Urinary bladder (tissue), 3 donors: ENCODE measurements at regions not wholly inside any gene's neighbourhood (a gene's known extent, or its start where the extent isn't known, plus 50 kb on each side); places are given as distances from the start of the nearest gene placed in this dataset.
"Not testable (repeated sequence)": the region's sequence is repeated elsewhere in the genome, so short reads cannot be mapped to it uniquely, and the experiment has no call there.

ENCODE experiments used
- DNase-seq: peaks from one replicate; pipeline ENCODE4 v3.0.0-alpha.2; 2015; ENCODE audit errors: extremely low spot score
- H3K27ac ChIP-seq: one replicate; pipeline ENCODE4 v1.5.1; 2013; ENCODE audit warnings: low read depth, mild to moderate bottlenecking, moderate library complexity
- H3K36me3 ChIP-seq: one replicate; pipeline ENCODE4 v1.6.1; 2013; ENCODE audit warnings: mild to moderate bottlenecking, moderate library complexity; ENCODE audit not compliant: insufficient read depth
- H3K4me1 ChIP-seq: one replicate; pipeline ENCODE4 v1.6.1; 2013; ENCODE audit warnings: mild to moderate bottlenecking, moderate library complexity; ENCODE audit not compliant: insufficient read depth
- H3K4me3 ChIP-seq: one replicate; pipeline ENCODE4 v1.5.1; 2013; ENCODE audit warnings: low read depth, low read length
- WGBS: extraction: QIAGEN DNeasy Blood & Tissue Kit; methylation state at CpG from one replicate; pipeline ENCODE4 v1.1.7; 2013; 5-methylcytosine and 5-hydroxymethylcytosine counted together
- donor health status: healthy with polysubstance abuse.
- donor health status: healthy.

DNA sequence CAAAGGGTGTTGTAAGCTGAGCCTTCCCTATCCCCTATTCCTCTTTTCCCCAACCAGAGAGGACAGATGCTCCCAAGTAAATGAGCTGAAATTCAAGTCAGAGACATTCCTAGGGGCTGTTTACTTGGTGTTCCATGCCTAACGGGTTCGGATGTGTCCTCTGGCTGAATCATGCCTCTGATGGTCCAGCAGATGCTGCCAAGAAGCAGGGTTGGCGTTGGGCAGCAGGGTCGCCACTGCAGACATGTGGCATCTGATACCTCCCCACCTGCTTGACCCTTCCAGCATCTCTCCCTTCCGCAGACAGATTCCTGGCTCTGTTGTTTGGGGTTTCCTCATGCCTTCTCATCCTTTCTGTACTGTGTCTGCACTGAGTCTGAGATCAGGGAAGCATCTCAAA is 108.3 kb downstream of the HNRNPLL start:
- no peak for DNase-seq
- no peak overlapping the region for H3K27ac ChIP-seq
- 36% methylated on average over 5 of the region's 5 CpGs for WGBS
- no peaks in the 10 kb centered on the region for H3K36me3 ChIP-seq
- no peaks in the 10 kb centered on the region for H3K4me1 ChIP-seq
- no peak overlapping the region for H3K4me3 ChIP-seq

DNA sequence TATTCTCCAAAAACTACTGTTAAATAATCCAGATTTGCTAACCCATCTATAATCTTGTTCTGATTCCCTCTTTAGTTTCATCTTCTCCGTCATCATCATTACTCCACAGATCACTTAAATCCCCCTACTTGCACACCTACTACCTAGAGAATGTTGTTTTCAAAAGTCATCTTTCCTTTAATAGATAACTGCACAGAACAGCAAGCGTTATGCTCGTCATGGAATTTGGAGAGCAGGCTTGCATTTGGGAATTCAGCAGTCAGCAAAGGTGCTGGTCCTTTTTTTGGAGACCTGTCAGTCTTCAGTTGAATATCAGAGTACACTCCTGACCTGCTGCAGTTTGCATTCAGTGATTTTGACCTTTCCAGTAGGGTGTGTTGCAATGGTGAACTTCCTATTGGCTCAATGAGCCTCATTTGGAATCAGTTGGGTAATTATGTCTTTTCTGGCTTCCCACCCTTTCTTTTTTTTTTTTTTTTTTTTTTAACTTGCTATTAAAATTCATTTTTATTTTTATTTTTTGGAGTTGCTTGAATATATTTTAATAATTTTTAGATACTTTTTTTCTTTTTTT is 110.6 kb downstream of the HNRNPLL start:
- no peak for DNase-seq
- Histone ChIP-seq H3K36me3 (no peaks in the 10 kb centered on the region), H3K4me1 (no peaks in the 10 kb centered on the region), H3K4me3 (no peak overlapping the region), H3K27ac (no peak overlapping the region)
- 98% methylated on average over 3 of the region's 3 CpGs for WGBS

DNA sequence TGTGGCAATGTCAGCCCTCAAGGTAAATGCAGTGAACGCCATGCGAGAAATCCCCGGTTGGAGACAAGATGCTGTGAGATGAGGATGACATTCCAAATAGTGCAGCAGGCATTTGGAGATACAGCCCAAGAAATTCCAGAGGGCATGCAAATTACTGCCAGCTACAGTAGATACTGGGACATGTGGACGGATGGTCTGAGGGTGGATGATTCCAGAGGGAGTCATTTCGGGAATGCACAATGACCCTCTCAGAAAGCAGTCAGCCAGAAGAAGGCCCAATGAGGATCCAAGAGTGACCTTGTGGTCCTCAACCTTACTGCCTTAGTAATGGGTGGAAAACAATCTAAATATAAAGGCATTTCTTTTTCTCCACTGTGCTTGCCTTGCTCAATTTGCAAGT is 111.3 kb downstream of the HNRNPLL start:
- DNase-seq, result no peak
- Histone ChIP-seq H3K4me1 (no peaks in the 10 kb centered on the region), H3K27ac (no peak overlapping the region), H3K4me3 (no peak overlapping the region), H3K36me3 (no peaks in the 10 kb centered on the region)
- WGBS, result 93% methylated on average over 5 of the region's 5 CpGs

DNA sequence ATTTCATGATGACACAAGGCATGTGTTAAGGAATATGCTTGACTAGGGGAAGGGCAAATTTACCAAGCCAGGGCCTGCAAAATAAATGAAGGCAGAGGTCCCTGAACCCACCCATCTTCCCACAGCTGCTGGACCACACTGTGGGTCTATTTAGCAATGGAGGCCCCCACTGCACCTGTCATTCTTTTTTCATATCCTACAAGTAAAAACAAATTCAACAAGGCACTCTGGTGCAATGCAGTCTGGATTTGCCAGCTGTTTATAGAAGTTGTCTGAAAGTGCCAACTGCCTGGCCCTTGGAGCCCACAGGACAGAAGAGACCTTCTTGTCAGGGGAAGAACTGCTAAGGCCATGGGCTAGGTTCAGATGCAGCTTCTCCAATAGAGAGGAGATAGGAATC is 112.8 kb upstream of the ATL2 start:
- Histone ChIP-seq H3K27ac (no peak overlapping the region), H3K4me1 (no peaks in the 10 kb centered on the region), H3K4me3 (no peak overlapping the region), H3K36me3 (no peaks in the 10 kb centered on the region)
- DNase-seq, result no peak

DNA sequence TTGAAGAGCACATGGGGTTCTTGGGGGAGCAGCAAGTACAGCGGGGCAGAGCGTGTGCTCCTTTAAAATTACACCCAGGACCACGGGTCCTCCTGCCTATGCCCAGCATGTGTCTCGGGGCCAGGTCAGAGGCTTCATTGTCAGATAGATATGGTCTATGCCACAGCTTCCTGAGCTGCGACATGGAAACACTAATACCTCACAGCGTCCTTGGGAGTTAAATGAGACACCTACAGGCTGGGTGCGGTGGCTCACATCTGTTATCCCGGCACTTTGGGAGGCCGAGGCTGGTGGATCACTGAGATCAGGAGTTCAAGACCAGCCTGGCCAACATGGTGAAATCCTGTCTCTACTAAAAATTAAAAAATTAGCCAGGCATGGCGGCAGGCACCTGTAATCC is 110.8 kb upstream of the ATL2 start:
- Histone ChIP-seq H3K4me3 (no peak overlapping the region), H3K4me1 (no peaks in the 10 kb centered on the region), H3K36me3 (no peaks in the 10 kb centered on the region), H3K27ac (no peak overlapping the region)
- DNase-seq, result no peak
- WGBS, result 89% methylated on average over 10 of the region's 10 CpGs

DNA sequence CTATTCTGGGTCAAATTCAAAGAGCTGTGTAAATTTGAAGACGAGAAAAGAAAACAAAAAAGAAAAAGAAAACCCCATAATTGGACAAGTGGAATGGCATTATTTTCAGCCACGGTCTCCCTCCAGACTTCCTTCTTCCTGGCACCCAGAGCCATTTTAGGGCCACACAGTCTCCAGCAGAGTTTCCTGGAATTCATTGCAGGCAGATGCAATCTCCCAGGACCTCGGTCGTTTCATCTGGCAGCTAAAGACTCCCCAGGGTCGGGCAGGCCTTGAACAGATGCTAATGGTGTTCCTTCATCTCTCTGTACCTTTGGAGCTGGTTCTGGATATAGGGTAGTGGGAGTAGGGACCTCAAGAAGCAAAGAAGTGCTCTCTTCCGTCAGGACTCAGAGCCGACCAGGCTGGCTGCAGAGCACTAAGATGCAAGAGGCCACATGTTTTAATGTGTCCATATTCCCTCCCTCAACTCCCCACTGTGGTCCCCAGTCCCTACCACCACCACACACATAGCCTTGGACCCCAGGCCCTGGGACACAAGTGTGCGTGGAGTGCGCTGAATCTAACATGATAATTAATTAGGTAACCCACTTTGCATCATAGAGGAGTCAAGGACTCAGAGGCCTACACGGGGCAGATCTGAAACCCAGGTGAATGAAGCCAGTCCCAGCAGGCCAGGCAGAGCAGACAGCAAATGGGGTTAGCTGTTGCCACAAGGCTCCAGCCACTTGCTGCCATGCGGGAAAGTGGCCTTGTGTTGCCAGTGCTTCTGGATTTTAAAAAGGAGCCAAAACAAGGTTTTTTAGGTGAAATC is 109.3 kb upstream of the ATL2 start:
- no peaks in the 10 kb centered on the region for H3K4me1 ChIP-seq
- 70% methylated on average over 11 of the region's 11 CpGs for WGBS
- H3K4me3 ChIP-seq, result no peak overlapping the region
- H3K36me3 ChIP-seq, result no peaks in the 10 kb centered on the region
- H3K27ac ChIP-seq, result no peak overlapping the region
- DNase-seq, result no peak

DNA sequence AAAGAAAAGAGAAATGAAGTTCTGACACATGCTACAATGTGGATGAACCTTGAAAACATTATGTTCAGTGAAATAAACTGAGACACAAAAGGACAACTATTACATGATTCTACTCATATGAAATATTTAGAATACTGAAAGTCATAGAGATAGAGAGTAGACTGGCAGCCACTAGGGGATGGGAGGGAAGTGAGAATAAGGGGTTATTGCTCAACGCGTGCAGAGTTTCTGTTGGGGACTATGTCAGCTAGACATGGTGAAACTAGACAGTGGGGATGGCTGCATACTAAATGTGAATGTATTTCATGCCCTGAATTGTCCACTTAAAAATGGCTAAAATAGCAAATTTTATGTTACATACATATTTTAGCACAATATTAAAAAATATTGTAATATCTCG is 108.7 kb upstream of the ATL2 start:
- no peak overlapping the region for H3K27ac ChIP-seq
- no peaks in the 10 kb centered on the region for H3K36me3 ChIP-seq
- no peaks in the 10 kb centered on the region for H3K4me1 ChIP-seq
- H3K4me3 ChIP-seq, result no peak overlapping the region
- WGBS, result 90% methylated on average over 3 of the region's 3 CpGs
- DNase-seq, result no peak

DNA sequence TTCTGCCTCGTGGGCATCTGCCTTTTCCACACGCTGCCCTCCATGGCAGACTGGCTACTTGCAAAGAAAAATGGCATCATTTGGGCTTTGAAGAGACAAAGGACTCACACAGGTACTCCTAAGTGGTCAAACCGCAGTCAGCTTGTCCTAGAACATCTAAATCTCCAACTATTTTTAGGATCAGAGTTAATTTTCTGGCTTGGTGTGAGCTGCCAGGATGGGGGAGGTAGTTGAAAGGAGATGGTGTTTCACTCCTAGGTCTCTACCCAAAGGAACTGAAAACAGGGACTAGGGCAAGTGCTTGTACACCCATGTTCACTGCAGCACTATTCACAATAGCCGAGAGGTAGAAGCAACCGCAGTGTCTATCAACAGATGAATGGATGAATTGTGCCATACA is 107.9 kb upstream of the ATL2 start:
- no peak overlapping the region for H3K27ac ChIP-seq
- H3K4me1 ChIP-seq, result no peaks in the 10 kb centered on the region
- 81% methylated on average over 5 of the region's 5 CpGs for WGBS
- no peak overlapping the region for H3K4me3 ChIP-seq
- no peaks in the 10 kb centered on the region for H3K36me3 ChIP-seq
- DNase-seq, result no peak

DNA sequence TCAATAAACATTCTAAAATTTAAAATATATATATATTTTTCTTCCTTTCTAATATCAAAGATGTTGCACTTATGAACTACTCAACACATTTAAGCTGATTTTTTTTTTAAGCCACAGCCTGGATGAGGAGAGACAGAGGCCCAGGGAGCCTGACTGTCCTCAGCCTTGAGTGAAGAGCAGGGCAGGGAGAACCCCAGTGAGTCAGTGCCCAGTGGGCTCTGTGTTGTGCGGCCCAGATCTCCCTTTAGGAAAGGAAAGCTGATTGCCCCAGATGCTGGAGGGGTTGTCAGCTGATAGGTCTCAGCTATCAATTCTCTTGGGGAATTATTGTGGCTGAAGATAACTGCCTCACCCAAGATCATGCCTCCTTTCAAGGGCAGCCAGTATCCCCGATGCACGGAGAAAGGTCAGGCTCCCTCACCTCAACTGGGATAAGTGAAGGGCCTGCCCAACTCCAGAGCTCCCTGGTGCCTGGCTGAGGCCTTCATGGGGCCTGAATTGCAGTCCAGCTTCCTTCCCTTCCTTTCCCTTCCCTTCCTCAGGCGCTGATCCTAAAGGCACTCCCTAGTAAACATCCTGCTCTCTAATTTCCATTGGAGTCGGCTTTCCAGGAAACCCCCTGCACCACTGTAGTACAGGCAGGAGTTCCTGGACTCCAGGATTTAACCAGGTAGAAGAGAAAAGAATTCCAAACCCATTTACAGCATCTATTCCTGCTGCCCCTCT is 106.9 kb upstream of the ATL2 start:
- DNase-seq, result no peak
- WGBS, result 65% methylated on average over 5 of the region's 5 CpGs

DNA sequence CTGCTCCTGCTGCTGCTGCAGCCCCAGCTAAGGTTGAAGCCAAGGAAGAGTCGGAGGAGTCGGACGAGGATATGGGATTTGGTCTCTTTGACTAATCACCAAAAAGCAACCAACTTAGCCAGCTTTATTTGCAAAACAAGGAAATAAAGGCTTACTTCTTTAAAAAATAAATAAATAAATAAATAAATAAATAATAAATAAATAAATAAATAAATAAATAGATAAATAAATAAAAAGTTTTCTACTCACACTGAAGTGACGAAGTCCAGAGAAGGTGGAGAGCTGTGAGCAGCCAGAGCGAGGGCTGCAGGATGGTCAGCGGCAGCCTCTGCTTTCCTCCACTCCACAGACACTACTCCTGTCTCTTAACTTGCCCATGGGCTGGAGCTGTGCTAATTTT is 105.6 kb upstream of the ATL2 start:
- WGBS, result 92% methylated on average over 6 of the region's 6 CpGs
- H3K27ac ChIP-seq, H3K4me1 ChIP-seq, DNase-seq, H3K4me3 ChIP-seq, H3K36me3 ChIP-seq: not testable (repeated sequence)

More for the DNA sequence above, 106.9 kb upstream of the ATL2 start:
- no peaks in the 10 kb centered on the region for H3K4me1 ChIP-seq
- no peak overlapping the region for H3K27ac ChIP-seq
- H3K4me3 ChIP-seq, result no peak overlapping the region
- H3K36me3 ChIP-seq, result no peaks in the 10 kb centered on the region

DNA sequence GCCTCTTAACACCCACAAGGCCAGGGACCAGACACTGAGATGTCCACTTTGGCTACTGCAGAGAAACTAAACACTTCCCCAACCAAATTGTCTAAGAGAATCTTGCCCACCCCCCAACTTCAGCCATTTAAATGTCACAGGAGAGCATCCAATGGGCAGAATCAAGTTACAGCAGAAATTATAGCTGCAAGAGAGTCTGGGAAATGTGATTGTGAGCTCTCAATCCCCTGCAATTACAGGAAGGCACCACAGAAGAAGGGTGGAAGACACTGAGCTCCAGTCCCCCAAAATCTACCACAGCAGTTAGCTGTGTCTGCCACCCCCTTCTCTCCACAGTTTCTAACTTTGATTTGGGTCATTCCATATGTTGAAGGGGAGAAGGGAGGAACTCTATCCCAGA is 103.5 kb upstream of the ATL2 start:
- Histone ChIP-seq H3K36me3 (no peaks in the 10 kb centered on the region), H3K4me1 (no peaks in the 10 kb centered on the region), H3K4me3 (no peak overlapping the region), H3K27ac (no peak overlapping the region)
- no peak for DNase-seq

DNA sequence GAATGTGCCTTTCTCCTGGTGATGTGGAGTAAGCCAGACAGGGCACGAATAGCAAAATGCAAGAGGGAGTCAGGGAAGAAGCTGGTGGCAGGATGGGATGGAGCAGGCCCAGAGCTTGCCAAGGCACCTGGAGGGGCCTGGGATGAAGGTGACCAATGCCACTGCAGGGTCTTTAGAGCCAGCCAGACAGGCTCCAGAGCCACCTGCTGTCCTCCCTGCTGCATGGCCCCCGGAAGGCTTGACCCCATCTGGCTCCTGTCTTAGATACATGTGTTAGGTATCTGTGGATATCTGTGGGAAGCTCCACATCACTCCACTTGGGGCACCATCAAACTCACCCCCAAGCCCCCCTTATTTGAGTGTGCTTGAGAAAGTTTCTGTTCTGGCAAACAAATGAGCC is 99.9 kb upstream of the ATL2 start:
- DNase-seq, result no peak
- Histone ChIP-seq H3K4me1 (no peaks in the 10 kb centered on the region), H3K4me3 (no peak overlapping the region), H3K27ac (no peak overlapping the region), H3K36me3 (no peaks in the 10 kb centered on the region)
- 85% methylated on average over 2 of the region's 2 CpGs for WGBS

DNA sequence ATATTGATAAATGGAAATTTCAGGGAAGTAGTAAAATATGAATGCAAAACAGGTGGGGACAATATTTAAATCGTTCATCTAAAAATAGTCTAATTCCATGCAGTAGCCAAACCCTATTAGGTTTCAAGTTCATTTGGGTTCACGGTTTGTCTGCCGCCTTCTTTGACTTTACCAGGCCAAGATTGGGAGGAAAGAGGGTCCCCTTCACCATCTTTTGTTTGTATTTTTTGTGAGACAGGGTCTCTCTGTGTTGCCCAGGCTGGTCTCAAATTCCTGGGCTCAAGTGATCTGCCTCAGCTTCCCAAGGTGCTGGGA is 98.5 kb upstream of the ATL2 start:
- no peak overlapping the region for H3K27ac ChIP-seq
- H3K4me1 ChIP-seq, result no peaks in the 10 kb centered on the region
- no peak overlapping the region for H3K4me3 ChIP-seq
- WGBS, result 90% methylated on average over 3 of the region's 3 CpGs
- no peaks in the 10 kb centered on the region for H3K36me3 ChIP-seq
- no peak for DNase-seq
